Activated CD4-positive, CD25-positive, alpha-beta regulatory T cell treated with anti-CD3 and anti-CD28 coated beads, Interleukin-2, amount 50 U/mL, for 72 hours (primary cell): ENCODE measurements at regions not wholly inside any gene's neighbourhood (a gene's known extent, or its start where the extent isn't known, plus 50 kb on each side); places are given as distances from the start of the nearest gene placed in this dataset.

Source experiments
- DNase-seq: peaks from one replicate; pipeline ENCODE4 v3.0.0; 2021

DNA sequence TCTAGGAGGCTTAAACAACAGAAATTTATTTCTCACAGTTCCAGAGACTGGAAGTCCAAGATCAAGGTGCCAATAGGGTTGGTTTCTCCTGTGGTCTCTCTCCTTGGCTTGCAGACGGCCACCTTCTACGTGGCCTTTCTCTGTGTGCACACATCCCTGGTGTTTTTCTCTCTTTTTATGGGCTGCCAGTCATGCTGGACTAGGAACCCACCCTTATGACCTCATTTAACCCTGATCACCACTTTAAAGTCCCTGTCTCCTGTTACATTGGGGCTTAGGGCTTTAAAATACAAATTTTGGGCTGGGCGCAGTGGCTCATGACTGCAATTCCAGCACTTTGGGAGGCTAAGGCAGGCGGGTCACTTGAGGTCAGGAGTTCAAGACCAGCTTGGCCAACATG is 157.1 kb downstream of the TLE1 start:
- no peak for DNase-seq

DNA sequence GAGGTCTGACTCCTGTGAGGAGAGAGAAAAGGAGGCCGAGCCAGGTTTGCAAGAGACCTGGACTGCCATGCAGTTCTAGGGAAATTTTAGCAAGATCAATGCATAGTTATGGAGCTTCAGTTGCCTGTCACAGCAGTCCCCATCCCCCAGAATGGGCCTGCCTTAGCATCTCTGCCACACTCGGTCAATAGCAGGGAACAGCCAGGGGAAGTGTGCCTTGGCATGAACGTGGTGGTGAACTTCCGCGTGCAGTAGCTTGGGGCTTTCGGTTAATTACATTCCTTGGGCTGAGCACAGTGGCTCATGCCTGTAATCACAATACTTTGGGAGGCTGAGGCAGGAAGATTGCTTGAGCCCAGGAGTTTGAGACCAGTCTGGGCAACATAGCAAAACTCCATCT is 157.8 kb downstream of the TLE1 start:
- no peak for DNase-seq

DNA sequence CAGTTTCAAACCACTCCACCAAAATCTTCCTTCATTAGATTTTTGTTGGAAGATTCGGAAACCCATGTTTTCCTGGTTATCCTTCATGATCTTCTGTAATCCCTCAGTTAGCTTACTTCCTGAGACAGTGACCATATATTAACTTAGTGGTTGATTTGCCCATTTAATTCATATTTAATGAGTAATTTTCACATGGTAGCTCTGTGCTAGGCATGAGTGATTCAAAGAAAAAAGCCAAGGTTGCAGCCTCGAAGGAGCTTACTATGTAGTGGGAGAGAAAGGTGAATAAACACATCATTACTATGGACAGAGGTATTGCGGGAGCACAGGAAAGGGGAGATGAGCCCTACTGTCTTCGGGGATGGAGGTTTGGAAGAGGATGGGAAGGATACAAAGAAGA is 158.5 kb downstream of the TLE1 start:
- no peak for DNase-seq

DNA sequence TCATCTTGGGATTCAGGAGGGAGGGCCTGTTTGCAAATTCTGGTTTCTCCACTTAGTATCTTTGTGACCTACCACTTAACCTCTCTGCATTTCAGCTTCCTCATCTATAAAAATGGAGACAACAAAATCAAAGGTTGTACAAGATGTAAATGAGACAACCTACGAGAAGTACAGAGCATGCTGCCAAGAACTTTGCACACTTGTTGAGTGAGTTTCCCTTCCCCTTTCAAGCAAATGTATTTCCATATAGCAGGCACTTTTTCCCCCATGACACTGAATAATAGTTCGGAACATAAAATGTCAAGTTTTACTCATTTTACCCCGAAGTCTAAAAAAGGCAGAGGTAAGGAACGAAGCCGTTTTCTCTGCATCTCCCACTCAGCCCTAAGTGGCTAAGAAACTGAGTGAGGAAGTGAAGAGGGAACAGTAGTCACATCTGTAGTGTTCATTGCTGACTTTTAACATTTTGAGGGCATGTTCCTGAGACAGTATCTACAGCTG is 159.0 kb downstream of the TLE1 start:
- no peak for DNase-seq

DNA sequence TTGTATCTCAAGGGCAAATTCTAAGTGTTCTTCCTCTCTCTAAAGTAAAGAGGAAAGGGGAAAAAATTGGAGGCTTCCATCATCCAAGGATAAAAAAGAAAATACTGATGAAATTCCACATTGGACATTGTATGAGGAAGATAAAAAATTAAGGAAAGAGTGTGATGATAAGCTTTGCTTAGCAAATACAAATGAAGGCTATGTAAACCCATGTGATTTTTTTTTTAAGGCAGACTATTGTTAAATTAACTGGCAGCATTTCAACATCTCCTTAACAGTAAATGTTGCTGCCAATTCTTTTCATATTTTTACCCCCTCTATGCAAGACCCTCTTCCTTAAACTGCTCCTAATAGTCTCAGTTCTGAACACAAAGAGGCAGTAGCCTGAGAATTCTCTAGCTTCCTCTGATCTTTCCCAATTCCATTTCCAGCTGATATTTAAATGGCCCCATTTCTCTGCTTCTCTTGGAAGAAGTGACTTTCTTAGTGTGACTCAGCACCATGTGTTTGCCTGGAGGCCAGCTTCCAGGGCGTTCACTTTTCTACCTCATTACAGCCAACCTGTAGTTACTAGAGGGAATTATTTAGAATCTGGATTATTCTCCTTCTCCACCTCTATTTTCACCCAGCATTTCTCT is 159.7 kb downstream of the TLE1 start:
- DNase-seq, result no peak

DNA sequence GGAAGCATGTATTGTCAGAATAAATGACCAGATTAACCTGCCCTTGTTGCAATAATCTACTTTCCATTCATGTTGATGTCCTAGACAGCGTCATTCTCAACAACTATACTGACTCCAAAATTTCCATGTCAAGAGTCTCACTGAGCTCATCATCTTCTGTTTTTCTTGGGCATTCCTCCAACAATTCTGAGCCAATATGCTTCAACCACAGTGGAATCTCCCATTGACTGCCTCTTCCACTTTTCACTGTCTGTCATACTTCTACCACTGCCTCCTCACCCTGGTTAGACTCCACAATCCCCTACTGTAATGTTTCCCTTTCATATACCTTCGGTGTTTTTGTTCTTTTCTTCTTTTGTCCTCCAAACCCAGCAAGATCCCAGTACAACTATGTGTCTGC is 162.8 kb downstream of the TLE1 start:
- no peak for DNase-seq

DNA sequence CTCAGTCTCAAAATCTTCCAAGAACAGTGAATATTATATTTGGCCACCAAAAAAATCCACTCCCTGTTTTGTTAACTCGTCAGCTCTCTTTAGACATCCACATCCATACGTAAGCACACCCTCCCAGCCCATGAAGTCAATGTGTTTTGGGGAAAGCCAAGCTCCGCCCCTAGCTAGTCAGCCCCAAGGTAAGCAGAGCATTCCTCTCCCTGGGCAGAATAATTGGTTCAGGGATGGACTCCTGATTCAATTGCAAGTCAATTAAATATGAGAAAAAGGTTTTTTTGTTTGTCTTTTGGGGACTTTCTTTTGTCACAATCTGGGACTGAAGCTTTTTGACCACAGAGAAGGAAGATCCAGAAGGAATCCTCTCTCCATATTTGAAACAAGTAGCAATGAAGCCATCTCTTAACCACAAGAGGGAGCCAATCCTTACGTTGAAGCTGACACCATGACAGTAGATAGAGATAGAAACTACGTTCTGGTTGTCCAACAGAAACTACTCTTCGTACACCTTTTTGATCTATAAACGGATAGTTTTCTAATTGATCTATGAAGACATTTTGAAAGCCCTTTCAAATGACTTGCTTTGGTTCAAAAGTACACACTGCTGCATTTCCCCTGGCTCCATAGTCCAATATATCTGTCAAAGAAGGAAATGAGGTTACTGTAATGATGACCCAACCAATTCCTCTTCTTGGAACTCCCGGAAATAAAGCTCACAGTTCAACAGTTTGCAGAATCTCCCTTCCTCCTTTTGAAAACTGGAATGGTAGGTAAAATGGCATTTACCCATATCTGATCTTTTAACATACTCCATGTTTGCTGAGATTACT is 166.4 kb downstream of the TLE1 start:
- DNase-seq, result no peak

DNA sequence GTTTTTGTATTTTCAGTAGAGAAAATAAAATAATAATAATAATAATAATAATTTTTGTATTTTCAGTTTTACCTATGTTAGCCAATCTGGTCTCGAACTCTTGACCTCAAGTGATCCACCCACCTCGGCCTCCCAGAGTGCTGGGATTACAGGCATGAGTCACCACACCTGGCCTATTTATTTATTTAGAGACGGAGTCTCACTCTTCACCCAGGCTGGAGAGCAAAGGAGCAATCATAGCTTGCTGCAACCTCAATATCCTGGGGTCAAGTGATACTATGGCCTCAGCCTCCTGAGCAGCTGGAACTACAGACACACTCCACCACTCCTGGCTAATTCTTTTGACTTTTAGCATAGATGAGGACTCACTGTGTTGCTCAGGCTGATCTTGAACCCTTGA is 167.5 kb downstream of the TLE1 start:
- DNase-seq, result no peak

DNA sequence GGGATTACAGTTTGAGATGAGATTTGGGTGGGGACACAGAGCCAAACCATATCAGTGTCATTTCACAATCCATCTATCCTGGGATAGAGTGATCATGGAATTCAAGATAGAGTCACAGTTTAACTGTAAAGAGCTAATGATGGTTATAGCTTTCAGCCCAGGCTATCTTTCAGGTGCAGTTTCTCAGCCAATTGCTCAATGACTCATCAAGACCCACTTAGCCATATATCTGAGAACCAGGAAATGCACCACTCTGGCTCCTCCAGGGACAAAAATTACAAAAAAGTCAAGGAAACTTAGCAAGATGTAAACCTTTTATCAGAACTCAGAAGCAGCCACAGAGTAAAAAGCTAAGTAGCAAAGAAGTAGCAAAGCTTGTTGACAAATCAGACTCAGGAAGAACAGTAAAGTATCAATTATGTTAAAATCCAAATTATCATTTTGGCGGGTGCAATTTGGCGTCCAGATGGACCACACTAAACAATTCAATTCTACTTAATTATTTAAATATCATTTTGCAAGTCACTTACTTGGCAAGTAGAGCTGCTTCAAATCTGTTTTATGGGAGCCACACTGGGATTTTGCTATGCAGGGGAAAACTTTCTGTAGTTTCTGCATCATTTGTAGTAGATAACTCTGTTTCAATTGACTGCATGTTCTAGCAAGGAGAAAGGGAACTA is 169.4 kb downstream of the TLE1 start:
- DNase-seq, result no peak

DNA sequence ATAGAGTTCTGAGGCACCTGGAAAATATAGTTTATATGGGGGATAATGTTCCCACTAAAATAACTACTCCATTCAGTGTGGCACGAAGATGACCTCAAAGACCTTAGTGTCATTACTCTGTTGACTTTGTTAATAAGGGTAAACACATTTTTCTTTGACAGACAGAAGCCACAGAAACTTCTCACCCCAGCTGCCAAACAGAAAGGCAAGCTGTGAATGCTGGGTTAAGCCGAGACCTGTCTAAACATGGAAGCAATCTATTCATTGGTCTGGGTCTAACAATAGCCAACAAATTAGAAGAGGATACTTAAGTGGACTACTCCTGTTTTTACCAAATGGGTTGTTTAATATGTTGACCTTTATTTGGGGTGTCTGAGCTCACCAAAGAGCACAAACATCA is 171.4 kb downstream of the TLE1 start:
- DNase-seq, result no peak

DNA sequence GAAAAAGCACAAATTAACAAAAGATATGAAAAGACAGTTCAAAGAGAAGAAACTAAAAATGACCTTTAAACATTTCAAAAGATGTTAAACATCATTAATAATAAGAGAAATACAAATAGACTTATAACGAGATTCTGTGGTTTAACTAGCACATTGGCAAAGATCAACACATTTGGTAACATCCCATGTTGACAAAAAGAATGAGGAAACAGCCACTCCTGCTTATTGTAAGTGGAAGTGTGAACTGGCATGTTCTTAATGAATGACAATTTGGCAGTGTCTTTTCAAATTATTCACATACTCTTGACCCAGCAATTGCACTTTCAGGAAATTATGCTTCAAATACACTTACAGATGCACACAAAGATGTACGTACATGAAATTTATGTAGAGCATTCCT is 176.3 kb downstream of the TLE1 start:
- DNase-seq, result no peak

DNA sequence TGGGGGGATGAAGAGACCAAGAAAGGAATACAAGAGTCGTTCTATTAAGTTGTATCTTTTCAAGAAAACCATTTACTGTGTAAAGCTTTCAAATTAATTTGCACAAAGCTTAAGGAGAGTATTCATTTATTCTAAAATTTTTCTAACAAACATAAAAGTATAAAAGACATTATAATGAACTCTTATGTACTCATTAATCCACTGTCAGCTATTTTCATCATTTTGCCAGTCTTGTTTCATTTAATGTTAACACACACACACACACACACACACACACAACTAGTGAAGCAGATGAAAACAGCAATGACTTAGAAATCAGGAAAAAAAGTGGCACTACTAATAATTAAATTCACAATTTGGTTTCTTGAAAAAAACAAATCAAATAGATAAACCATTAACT is 176.7 kb downstream of the TLE1 start:
- DNase-seq, result no peak

DNA sequence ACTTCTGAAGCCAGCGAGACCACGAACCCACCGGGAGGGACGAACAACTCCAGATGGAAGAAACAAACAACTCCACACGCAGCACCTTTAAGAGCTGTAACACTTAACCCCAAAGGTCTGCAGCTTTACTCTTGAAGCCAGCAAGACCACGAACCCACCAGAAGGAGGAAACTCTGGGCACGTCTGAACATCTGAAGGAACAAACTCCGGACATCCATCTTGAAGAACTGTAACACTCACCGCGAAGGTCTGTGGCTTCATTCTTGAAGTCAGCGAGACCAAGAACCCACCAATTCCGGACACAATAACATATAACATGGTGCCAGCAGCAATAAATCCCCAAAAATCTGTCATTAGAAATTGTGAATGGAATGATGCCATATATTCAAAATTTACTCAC is 180.9 kb downstream of the TLE1 start:
- no peak for DNase-seq

DNA sequence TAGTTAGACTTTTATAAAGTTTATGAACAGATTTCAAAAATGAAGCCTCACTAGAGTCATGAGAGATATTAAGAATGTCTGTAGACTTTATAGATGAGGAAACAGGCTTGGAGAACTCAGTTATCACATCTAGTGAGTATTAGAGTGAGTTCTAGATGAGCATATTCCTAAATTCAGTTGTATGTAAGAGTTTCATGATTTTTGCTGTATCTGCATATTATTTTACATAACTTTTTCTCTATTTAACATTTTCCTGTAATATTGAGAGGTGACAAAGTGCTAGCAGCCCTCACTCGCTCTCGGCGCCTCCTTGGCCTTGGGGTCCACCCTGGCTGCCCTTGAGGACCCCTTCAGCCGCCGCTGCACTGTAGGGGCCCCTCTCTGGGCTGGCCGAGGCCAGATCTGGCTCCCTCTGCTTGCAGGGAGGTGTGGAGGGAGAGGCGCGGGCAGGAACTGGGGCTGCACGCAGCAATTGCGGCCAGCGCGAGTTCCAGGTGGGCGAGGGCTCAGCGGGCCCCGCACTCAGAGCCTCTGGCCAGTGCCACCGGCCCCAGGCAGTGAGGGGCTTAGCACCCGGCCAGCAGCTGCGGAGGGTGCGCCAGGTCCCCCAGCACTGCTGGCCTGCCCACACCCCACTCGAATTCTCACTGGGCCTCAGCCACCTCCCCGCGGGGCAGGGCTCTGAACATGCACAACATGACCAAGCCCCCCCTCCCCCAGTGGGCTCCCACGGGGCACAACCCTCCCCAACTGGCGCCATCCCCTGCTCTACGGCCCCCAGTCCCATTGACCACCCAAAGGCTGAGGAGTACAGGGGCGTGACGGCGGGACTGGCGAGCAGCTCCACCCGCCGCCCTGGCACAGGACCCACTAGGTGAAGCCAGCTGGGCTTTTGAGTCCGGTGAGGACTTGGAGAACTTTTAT is 182.1 kb downstream of the TLE1 start:
- no peak for DNase-seq

DNA sequence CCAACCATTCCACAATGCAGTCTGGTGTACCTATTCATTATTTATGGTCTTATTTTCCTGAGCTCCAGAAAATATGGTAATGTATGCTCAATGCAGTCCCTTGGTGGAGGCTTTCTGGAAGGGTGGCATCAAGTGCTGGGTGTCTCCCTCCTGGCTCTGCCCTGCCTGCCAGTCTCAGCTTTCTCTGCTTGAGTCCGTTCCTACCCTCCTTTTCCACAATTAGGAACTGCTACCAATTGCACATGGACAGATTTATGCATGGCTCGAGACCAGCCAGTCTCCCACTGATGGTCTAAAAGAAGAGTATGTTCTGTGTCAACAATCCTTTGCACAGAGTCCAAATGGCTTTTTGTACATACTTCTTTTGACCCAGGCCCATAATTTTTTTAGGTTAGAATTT is 189.8 kb downstream of the TLE1 start:
- DNase-seq, result no peak

DNA sequence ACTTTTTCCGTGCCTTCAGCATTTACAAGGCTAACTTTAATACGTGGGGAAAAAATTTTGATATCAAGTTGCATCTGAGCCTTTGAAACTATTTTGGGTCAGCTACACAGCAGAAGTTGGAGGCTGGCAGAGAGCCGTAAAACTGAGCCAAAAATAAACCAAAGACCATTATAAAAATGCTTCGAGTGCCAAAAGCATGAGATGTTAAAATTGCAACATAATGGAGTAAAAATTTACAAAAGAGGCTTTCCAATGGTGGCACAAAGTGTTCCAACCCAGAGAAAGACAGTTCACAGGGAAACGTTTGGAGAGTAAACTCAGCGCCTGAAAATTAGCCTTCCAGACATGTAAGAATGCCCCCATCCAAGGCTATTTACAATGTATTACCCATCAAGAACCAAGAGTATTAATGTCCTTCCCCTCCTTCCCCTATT is 190.3 kb downstream of the TLE1 start:
- DNase-seq, result no peak

DNA sequence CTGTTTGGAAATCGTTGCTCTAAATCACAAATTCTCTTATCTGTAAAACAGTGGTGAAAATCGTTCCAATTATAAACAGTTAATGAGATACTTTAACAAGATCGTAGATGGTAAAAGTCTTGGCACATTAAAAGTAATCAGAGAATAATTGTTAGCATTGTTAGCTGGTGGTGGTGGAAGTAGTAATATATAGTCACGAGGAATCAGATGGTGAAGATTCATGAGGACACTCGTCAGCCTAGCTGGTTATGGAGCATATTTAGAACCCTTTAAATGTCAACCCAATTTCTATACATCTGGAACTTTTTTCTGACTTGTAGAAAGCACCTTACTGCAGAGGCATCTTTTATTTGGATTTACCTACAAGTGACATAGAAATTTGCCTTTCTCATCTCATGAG is 190.8 kb downstream of the TLE1 start:
- DNase-seq, result no peak

DNA sequence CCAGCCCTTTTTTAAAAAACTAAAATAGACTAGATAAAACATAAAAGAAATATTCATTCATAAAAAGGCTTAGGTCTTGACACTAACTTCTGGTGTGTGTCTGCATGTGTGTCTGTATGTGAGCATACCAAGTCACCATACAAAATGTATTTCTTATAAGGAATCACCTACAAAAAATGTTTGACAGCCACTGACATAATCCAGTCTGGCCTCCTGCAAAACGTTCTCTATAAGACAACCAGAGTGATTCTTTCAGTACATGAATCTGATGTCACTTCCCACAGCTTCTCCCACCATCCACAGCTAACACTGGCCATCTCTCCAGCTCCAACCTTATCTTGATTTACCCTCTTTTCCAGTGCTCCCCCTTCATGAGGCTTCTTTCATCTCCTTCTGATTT is 192.3 kb downstream of the TLE1 start:
- no peak for DNase-seq

DNA sequence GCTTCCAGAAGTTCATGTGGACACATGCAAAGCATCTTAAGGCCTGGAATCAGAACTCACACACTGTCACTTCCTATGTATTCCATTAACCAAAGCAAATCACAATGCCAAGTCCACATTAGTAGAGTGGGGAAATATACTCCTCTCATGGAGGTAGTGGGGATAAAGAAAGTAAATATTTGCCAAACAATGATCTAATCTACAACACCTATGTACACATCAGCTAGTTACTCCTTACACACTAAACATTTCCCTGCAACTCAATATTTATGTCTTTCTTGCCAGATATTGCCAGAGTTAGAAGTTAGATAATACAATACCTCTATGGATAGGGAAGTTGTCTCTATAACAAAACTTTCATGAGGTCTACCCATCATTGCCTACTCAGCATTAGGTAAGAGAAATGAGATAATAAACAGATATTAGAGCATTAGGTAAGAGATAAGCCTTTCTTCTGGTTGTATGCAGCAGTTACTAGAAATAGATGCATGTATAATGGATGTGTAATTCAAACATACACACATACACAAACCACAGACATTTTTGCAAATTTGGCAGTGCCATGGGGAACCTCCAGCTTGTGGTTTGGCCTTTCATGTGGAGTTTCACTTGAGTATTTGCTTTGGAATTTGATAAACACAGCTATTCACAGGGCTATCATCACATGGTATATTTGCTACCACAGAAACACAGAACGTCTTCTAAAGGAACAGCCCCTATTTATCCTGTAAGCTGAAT is 196.5 kb downstream of the TLE1 start:
- no peak for DNase-seq

DNA sequence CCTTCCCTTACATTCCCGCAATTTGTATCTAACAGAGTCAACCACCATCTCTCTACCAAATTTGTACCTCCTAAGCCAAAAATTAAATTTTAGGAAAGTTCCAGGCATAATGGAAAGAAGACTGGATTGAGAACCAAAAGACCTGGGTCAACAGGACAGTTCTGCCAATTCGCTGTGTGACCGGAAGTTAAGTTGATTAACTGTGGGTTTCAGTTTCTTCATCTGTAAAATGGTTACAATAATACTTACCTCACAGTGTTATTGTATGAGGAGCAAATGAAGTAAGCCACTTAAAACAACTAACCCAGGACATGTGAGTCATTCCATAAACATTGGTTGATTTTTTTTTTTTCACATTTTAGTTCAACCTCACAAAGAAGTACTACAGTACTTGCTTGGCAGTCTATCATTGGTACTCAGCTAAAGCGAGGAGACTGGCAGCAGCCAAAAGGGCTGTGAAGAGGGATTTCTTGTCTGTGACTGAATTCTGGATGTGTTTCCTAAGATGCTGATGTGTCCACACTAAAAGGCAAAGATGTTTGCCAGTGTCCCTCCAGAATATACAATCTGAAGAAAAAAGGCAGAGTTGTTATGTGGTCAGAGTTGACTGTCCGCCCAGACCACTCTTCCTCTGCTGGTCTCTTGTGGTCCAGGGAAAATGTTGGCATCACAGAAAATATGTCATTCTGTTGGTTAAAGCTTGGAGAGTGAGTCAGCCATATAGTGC is 198.6 kb downstream of the TLE1 start:
- DNase-seq, result no peak

DNA sequence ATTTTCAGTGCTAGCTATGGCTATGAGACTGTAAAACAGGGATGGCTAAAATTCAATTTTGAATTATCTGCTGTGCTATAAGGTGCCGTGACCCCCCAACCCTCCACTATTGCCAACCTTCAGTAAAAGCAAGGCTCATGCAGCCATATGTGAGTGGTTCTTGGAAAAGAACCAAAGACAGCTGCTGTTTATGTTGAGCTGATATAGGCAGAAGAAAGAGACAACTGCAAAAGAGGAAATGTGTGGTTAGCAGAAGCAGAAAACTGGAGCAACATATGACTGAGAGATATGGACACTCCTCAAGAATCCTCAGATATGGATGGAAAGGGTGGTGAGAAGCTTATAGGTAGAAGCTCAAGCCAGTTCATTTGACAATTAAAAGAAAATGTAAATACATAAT is 200.3 kb downstream of the TLE1 start:
- no peak for DNase-seq
